Smooth muscle cell (in vitro differentiated cells): ENCODE measurements at regions not wholly inside any gene's neighbourhood (a gene's known extent, or its start where the extent isn't known, plus 50 kb on each side); places are given as distances from the start of the nearest gene placed in this dataset.

Experiments
- DNase-seq: peaks from one replicate; lab custom pipeline; 2025; ENCODE audit not compliant: unreplicated experiment; lab: John Stamatoyannopoulos, UW
- H2AFZ ChIP-seq: fragments of 200-600 bp; sonication (generic); 2 replicates; pipeline ENCODE4 v1.6.0; 2016; ENCODE audit warnings: antibody characterized with exemption, low read depth, mild to moderate bottlenecking
- H3F3A ChIP-seq: fragments of 200-600 bp; sonication (generic); 2 replicates; pipeline ENCODE4 v1.6.0; 2017; ENCODE audit warnings: antibody characterized with exemption, low read depth
- H3K27ac ChIP-seq: fragments of 200-600 bp; sonication (generic); 2 replicates; pipeline ENCODE4 v1.5.1; 2016; ENCODE audit warnings: low read depth, mild to moderate bottlenecking
- H3K27me3 ChIP-seq: fragments of 200-600 bp; sonication (generic); 2 replicates; pipeline ENCODE4 v1.6.1; 2016; ENCODE audit warnings: low read depth, mild to moderate bottlenecking
- H3K36me3 ChIP-seq: fragments of 200-600 bp; sonication (generic); 2 replicates; pipeline ENCODE4 v1.5.1; 2016; ENCODE audit warnings: low read depth
- H3K4me1 ChIP-seq: fragments of 200-600 bp; sonication (generic); 2 replicates; pipeline ENCODE4 v1.5.1; 2016; ENCODE audit warnings: low read depth
- H3K4me2 ChIP-seq: fragments of 200-600 bp; sonication (generic); 2 replicates; pipeline ENCODE4 v1.6.0; 2016; ENCODE audit warnings: mild to moderate bottlenecking
- H3K4me3 ChIP-seq: fragments of 200-600 bp; sonication (generic); 2 replicates; pipeline ENCODE4 v1.5.1; 2016; ENCODE audit warnings: mild to moderate bottlenecking
- H3K79me2 ChIP-seq: fragments of 200-600 bp; sonication (generic); 2 replicates; pipeline ENCODE4 v1.6.0; 2016; ENCODE audit warnings: low read depth, mild to moderate bottlenecking
- H3K9ac ChIP-seq: fragments of 200-600 bp; sonication (generic); 2 replicates; pipeline ENCODE4 v1.6.0; 2016; ENCODE audit warnings: low read depth
- H3K9me3 ChIP-seq: fragments of 200-600 bp; sonication (generic); replicated peaks from 2 replicates; pipeline ENCODE4 v1.5.1; 2016; ENCODE audit warnings: low read depth
- H4K20me1 ChIP-seq: fragments of 200-600 bp; sonication (generic); 2 replicates; pipeline ENCODE4 v1.6.0; 2016; ENCODE audit warnings: low read depth
- CTCF ChIP-seq: fragments of 200-600 bp; sonication (generic); IDR thresholded peaks from 2 replicates; pipeline ENCODE4 v1.5.1; 2017; ENCODE audit warnings: borderline replicate concordance, mild to moderate bottlenecking, antibody characterized with exemption; ENCODE audit not compliant: insufficient read depth, poor library complexity, severe bottlenecking
- WGBS: methylation state at CpG from one replicate; pipeline ENCODE4 v1.1.7; 2016; ENCODE audit warnings: low lambda C conversion rate; 5-methylcytosine and 5-hydroxymethylcytosine counted together

GRCh38 chr1:90786709-90787108, 69.6 kb upstream of the BARHL2 start:
- no peaks in the 10 kb centered on the region for H4K20me1 ChIP-seq
- no peak overlapping the region for H3K4me3 ChIP-seq
- no peaks in the 10 kb centered on the region for H3K79me2 ChIP-seq
- H3F3A ChIP-seq = no peaks in the 10 kb centered on the region
- H3K27me3 ChIP-seq = no peaks in the 10 kb centered on the region
- no peaks in the 10 kb centered on the region for H3K9me3 ChIP-seq
- DNase-seq = no peak
- peaks cover 5% of the 10 kb centered on the region for H3K4me1 ChIP-seq
- H3K4me2 ChIP-seq = no peak overlapping the region
- H3K27ac ChIP-seq = no peak overlapping the region
- no peak overlapping the region for H2AFZ ChIP-seq
- no peak for TF ChIP-seq CTCF
- H3K36me3 ChIP-seq = no peaks in the 10 kb centered on the region
- H3K9ac ChIP-seq = no peak overlapping the region
- WGBS = 91% methylated on average over 3 of the region's 3 CpGs

- WGBS = 51% methylated on average over 2 of the region's 2 CpGs
- DNase-seq = no peak
These were observed 67.2 kb upstream of the BARHL2 start for GRCh38 chr1:90784186-90784847.

GRCh38 chr1:90783181-90783580, 66.1 kb upstream of the BARHL2 start:
- Histone ChIP-seq H3K27ac (no peak overlapping the region), H3K36me3 (no peaks in the 10 kb centered on the region), H2AFZ (no peak overlapping the region), H3K27me3 (no peaks in the 10 kb centered on the region), H3F3A (no peaks in the 10 kb centered on the region), H3K9ac (no peak overlapping the region), H3K4me3 (no peak overlapping the region), H4K20me1 (no peaks in the 10 kb centered on the region), H3K79me2 (no peaks in the 10 kb centered on the region), H3K4me1 (peaks cover 5% of the 10 kb centered on the region), H3K4me2 (no peak overlapping the region), H3K9me3 (no peaks in the 10 kb centered on the region)
- no peak for TF ChIP-seq CTCF
- no peak for DNase-seq
- WGBS = 78% methylated on average over 6 of the region's 6 CpGs

More at GRCh38 chr1:90784186-90784847, 67.2 kb upstream of the BARHL2 start:
- Histone ChIP-seq H3K4me3 (no peak overlapping the region), H3K27ac (no peak overlapping the region), H2AFZ (no peak overlapping the region), H3K9ac (no peak overlapping the region), H3F3A (no peaks in the 10 kb centered on the region), H3K4me2 (no peak overlapping the region), H3K36me3 (no peaks in the 10 kb centered on the region), H3K27me3 (no peaks in the 10 kb centered on the region), H3K9me3 (no peaks in the 10 kb centered on the region), H3K79me2 (no peaks in the 10 kb centered on the region), H3K4me1 (peaks cover 5% of the 10 kb centered on the region), H4K20me1 (no peaks in the 10 kb centered on the region)
- TF ChIP-seq CTCF = no peak

- no peak for DNase-seq
These were observed 64.9 kb upstream of the BARHL2 start for GRCh38 chr1:90782046-90782445.

More at GRCh38 chr1:90782046-90782445, 64.9 kb upstream of the BARHL2 start:
- H3K27me3 ChIP-seq = no peaks in the 10 kb centered on the region
- no peak overlapping the region for H3K9ac ChIP-seq
- H3K9me3 ChIP-seq = no peaks in the 10 kb centered on the region
- H3F3A ChIP-seq = no peaks in the 10 kb centered on the region
- TF ChIP-seq CTCF = no peak
- no peaks in the 10 kb centered on the region for H4K20me1 ChIP-seq
- no peak overlapping the region for H3K4me2 ChIP-seq
- no peak overlapping the region for H2AFZ ChIP-seq
- peaks cover 5% of the 10 kb centered on the region for H3K4me1 ChIP-seq
- no peaks in the 10 kb centered on the region for H3K79me2 ChIP-seq
- no peak overlapping the region for H3K27ac ChIP-seq
- 94% methylated on average over 2 of the region's 2 CpGs for WGBS
- H3K36me3 ChIP-seq = no peaks in the 10 kb centered on the region
- no peak overlapping the region for H3K4me3 ChIP-seq
